Left colon (tissue), 2 donors: ENCODE measurements at regions not wholly inside any gene's neighbourhood (a gene's known extent, or its start where the extent isn't known, plus 50 kb on each side); places are given as distances from the start of the nearest gene placed in this dataset.

Experiments
- ATAC-seq: fragments of 200-7000 bp; cut with Tn5 transposase; one replicate; pipeline ENCODE4 v1.9.1; 2020; ENCODE audit warnings: mild to moderate bottlenecking, moderate library complexity
- DNase-seq, 2 donors: peaks; one replicate each; pipeline ENCODE4 v3.0.0-alpha.2; 2020
- intact Hi-C, 2 donors: fragments of 100-400 bp; cut with DNase I in 1 of 2; cut with micrococcal nuclease in 1 of 2; formaldehyde crosslinking; loops; one replicate each; pipeline versions ENCODE4 v1.11.2 to v1.14.0; 2022; cut with DNase I, micrococcal nuclease
- donor health status: DM: no; HTN: no; CAD: no.
- donor health status: DM: yes; HTN: yes; CAD: no.

DNA sequence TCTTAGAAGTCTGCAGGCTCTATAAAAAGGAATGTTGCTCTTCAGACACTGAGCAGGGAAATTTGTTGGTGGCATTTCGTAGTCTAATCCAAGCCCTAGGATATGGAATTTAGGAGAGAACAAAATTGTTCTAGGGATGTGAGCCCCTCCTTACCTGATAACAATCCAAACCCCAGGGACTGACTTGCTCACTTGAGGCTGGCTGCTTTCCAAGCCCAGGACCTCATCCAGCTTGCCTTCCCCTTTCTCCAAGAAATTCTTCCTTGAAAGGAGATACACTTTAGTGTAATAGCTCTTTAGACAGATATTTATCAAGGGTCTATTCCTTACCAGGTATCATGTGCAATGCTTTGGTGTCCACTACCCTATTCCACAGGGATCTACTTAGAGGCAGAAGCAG is 279.8 kb downstream of the C1D start:
- no peak for ATAC-seq
- intact Hi-C loops: no loop called here
- DNase-seq: no peak

GRCh38 chr2:67790622-67791021 is 272.2 kb downstream of the C1D start:
- intact Hi-C loops: no loop called here
- no peak for DNase-seq
- ATAC-seq: no peak

- ATAC-seq (no peak), DNase-seq (no peak)
- intact Hi-C loops: no loop called here
Measured at GRCh38 chr2:67792191-67792590, 270.6 kb downstream of the C1D start.

DNA sequence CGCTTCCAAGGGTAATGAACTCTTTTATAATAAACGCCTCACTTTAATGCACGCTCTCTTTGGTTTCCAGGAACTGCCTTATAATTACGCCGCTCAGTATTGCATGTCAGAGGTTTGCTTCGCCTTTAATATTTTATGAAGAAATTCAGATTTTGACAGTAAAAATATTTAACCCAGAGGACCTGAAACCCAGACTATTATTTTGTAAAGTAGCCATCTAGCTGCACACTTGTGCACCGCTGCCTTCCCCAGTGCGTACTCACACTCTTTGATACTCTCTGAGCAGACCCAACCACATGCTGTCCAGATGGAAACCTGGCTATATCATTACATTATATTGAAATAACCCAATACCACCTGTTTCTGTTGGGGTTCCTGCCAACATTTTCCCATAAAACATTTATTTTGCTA is 270.1 kb downstream of the C1D start:
- intact Hi-C loops: no loop called here
- ATAC-seq: no peak
- no peak for DNase-seq

- intact Hi-C loops: no loop called here
- no peak for ATAC-seq
- DNase-seq: no peak
Measured at GRCh38 chr2:67797801-67798540, 264.8 kb downstream of the C1D start.

DNA sequence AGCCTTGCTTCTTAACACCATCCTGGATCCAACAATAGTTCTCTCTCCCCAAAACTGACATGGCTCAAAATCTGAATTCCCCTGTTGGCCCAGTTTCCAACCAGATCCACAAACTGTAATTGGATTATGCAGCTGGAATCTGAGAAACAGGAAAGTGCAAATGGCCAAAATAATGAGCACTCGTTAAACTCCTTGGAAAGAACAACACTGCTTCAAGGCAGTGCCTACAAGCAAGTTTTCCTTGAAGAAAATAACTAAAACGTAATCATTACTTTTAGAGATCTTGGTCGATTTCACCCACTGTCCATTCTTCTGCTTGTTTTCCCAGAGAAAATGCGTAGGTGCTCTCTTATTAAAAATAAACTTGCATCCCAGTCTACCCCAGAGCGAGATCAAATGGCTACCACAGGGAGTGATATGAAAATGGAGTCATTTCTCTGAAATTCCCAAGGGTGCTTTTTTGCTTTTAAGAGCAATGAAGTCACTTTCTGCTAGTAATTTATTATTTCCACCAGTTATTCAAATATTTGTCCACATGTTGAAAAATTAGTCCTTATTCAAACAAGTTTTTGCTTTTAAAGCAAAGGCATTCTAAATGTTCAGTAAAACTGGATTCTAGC is 264.2 kb downstream of the C1D start:
- DNase-seq (no peak), ATAC-seq (no peak)
- intact Hi-C loops: no loop called here

GRCh38 chr2:67799886-67800285 is 262.9 kb downstream of the C1D start:
- intact Hi-C loops: no loop called here
- ATAC-seq (no peak), DNase-seq (no peak)

GRCh38 chr2:67802291-67802690 is 260.5 kb downstream of the C1D start:
- no peak for ATAC-seq
- no peak for DNase-seq

GRCh38 chr2:67802824-67803223 is 260.0 kb downstream of the C1D start:
- intact Hi-C loops: no loop called here
- DNase-seq: no peak
- no peak for ATAC-seq

More at GRCh38 chr2:67802291-67802690, 260.5 kb downstream of the C1D start:
- intact Hi-C loops: no loop called here

- ATAC-seq: no peak
- intact Hi-C loops: no loop called here
- DNase-seq: no peak
Measured at GRCh38 chr2:67806816-67807215, 256.0 kb downstream of the C1D start.

DNA sequence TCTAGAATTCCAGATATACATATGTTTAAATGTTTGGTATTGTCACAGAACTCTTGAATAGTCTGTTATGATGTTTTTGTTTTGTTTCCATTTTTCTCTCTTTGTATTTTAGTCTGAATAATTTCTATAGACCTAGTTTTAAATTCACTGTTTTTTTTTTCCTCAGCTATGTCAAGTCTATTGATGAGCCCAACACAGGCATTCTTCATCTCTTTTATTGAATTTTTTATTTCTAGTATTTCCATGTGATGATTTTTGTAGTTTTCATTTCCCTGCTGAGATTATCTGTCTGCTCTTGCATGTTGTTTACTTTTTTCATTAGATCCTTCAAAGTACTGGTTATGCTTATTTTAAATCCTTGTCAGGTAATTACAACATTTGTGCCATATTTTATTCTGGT is 254.7 kb downstream of the C1D start:
- intact Hi-C loops: no loop called here
- no peak for ATAC-seq
- no peak for DNase-seq

GRCh38 chr2:67812682-67813081 is 250.1 kb downstream of the C1D start:
- intact Hi-C loops: no loop called here
- DNase-seq (no peak), ATAC-seq (no peak)

DNA sequence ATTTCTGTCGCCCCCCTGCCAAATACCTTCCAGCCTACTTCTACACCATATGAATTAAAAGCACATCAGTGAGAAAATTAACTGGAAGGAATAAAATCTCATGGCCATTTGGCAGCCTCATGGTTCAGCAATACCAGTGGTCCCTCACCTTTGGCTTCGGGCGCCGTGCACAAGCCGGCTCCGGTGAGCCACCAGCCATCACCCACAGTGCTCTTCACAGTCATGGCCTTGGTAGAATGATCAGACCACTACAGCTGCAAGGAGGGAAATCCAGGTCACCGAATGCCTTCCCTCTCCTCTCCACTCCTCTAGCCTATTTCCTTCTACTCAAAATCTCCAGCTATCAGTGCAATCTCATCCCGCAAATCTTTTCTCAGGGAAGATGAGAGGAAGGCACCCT is 239.1 kb downstream of the C1D start:
- no peak for DNase-seq
- intact Hi-C loops: no loop called here
- no peak for ATAC-seq

DNA sequence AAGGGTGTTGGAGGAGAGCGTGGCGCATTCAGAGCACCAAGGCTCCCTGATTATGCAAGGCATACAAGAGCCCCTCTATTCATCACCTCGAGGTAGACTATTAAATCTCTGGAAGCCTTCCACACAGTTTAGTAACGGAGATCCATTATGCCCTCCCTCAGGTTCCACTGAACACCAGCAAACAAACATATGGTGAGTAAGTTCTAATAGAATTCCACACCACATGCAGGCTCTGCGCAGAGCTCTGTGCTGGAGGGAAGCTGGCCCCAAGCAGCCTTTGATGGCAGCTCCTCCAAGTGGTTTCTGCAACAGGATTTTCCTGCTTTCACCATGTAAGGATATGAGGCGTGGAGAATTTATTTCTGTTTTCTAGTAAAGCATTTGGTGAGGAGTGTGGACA is 238.6 kb downstream of the C1D start:
- intact Hi-C loops: no loop called here
- DNase-seq: no peak
- no peak for ATAC-seq

GRCh38 chr2:67825476-67825875 is 237.3 kb downstream of the C1D start:
- ATAC-seq (no peak), DNase-seq (no peak)

DNA sequence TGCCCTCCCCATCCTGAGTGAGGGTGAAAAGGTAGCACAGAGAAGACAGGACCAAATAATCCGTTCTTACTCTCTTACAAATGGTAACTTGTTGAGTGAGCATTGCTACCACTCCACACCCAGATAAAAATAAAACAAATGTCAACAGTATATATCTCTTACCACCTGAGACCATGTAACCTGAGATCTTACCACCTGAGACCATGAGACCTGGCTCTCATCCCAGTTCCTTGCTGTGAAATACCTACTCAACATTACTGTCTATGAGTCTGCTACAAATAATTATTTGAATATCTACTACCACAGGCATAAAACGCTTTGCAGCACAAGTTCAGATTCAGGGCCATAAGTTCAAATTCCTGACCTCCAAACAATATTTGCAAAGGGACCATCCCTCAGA is 234.7 kb downstream of the C1D start:
- DNase-seq: no peak
- no peak for ATAC-seq
- intact Hi-C loops: no loop called here

More at GRCh38 chr2:67825476-67825875, 237.3 kb downstream of the C1D start:
- intact Hi-C loops: no loop called here

DNA sequence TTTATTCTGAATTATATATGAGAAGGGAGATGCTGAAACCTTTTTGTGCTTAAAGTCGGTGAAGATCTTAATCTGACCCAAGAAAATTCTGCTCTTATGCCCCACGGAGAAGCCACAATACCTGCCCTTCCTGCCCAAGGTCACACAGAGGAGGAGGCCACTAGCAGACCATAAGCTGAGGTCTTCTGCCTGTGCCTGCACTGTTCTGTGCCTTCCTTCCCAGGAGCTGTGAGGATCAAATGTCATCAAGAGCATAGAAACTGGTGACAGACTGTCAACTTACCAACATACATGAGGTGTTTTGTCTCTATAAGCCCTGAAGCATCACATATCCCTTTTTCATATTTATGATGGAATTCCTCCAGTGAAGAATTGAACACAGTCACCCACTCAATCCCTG is 233.3 kb downstream of the C1D start:
- intact Hi-C loops: no loop called here
- DNase-seq: no peak
- no peak for ATAC-seq

GRCh38 chr2:67833632-67834031 is 229.2 kb downstream of the C1D start:
- ATAC-seq: no peak
- intact Hi-C loops: no loop called here

GRCh38 chr2:67834482-67834881 is 228.3 kb downstream of the C1D start:
- ATAC-seq: no peak
- intact Hi-C loops: no loop called here
- no peak for DNase-seq

More at GRCh38 chr2:67833632-67834031, 229.2 kb downstream of the C1D start:
- DNase-seq: no peak

DNA sequence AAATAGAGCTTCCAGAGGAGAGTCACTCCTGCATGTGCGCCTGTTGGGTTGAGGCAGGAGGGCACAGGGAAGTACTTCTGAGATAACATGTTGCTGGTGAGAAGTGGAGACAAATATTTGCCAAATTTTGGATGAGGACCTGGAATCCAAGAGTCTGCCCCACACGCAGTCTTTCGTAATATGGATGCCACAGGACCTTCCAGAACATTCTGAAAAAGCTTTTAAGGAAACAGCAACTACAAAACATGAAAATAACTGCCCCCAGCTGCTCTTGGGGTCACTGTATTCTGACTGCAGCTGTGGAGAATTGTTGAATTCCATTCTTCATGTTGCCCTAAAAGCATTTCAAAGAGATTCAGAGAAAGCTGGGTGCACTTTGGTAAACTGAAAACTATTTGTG is 227.5 kb downstream of the C1D start:
- DNase-seq (no peak), ATAC-seq (no peak)
- intact Hi-C loops: no loop called here

GRCh38 chr2:67836866-67837265 is 225.9 kb downstream of the C1D start:
- intact Hi-C loops: no loop called here
- no peak for DNase-seq

More at GRCh38 chr2:67836866-67837265, 225.9 kb downstream of the C1D start:
- no peak for ATAC-seq
